ENCODE measurements at regions not wholly inside any gene's neighbourhood (a gene's known extent, or its start where the extent isn't known, plus 50 kb on each side); places are given as distances from the start of the nearest gene placed in this dataset.

GRCh38 chr2:100683231-100683630 lies 120.4 kb downstream of the PDCL3 start:
- Histone ChIP-seq H2BK5ac (ENCODE audit: low read length) (no peak overlapping the region), H3K4me2 (ENCODE audit: insufficient read depth, low read length, poor library complexity, severe bottlenecking) (no peak overlapping the region), H3K9me3 (replicated peaks in 1 of 2; ENCODE audit: control insufficient read depth in 2 of 2, insufficient read depth in 1 of 2, low read depth in 1 of 2, low read length in 2 of 2) (no peaks in the 10 kb centered on the region), H2AK5ac (ENCODE audit: low read depth, low read length) (no peak overlapping the region), H3K36me3 (replicated peaks in 1 of 2; ENCODE audit: control insufficient read depth in 2 of 2, insufficient read depth in 2 of 2, low read length in 2 of 2) (no peaks in the 10 kb centered on the region), H3K4me1 (ENCODE audit: control insufficient read depth in 2 of 2, insufficient read depth in 1 of 2, low read depth in 1 of 2, low read length in 2 of 2) (no peaks in the 10 kb centered on the region), H2AFZ (ENCODE audit: low read length) (no peak overlapping the region), H3K79me1 (ENCODE audit: low read depth, low read length) (no peaks in the 10 kb centered on the region), H2BK15ac (ENCODE audit: low read length) (no peak overlapping the region), H3K4ac (ENCODE audit: low read length) (no peak overlapping the region), H3K14ac (ENCODE audit: low read length) (no peak overlapping the region), H3K23ac (ENCODE audit: low read depth, low read length, poor library complexity) (no peak overlapping the region), H4K8ac (ENCODE audit: low read depth, low read length) (no peak overlapping the region), H3K18ac (ENCODE audit: low read length) (no peak overlapping the region), H3K9ac (ENCODE audit: low read depth, low read length, poor library complexity) (no peak overlapping the region), H2BK120ac (ENCODE audit: low read depth, low read length) (no peak overlapping the region), H3K27ac (replicated peaks; ENCODE audit: low read length) (no peak overlapping the region), H2BK12ac (ENCODE audit: low read length) (no peak overlapping the region), H4K91ac (ENCODE audit: low read depth, low read length, poor library complexity) (no peak overlapping the region), H3K4me3 (ENCODE audit: low read length in 2 of 2) (no peak overlapping the region), H3K27me3 (ENCODE audit: control insufficient read depth in 3 of 3, insufficient read depth in 3 of 3, low read depth in 1 of 3, low read length in 3 of 3) (no peaks in the 10 kb centered on the region)
- no peak for DNase-seq (ENCODE audit: low spot score)
- WGBS, 2 donors (ENCODE audit: extremely low coverage in 2 of 2, insufficient read length in 2 of 2, insufficient replicate concordance in 1 of 2), result no CpG with 5 or more reads among the region's 4 CpGs

- peaks cover 0 to 1% of the 10 kb centered on the region in 2 donors for H3K4me1 ChIP-seq (ENCODE audit: control insufficient read depth in 2 of 2, insufficient read depth in 1 of 2, low read depth in 1 of 2, low read length in 2 of 2)
- H4K8ac ChIP-seq (ENCODE audit: low read depth, low read length), result no peak overlapping the region
- H2AFZ ChIP-seq (ENCODE audit: low read length), result no peak overlapping the region
- WGBS, 2 donors (ENCODE audit: extremely low coverage in 2 of 2, insufficient read length in 2 of 2, insufficient replicate concordance in 1 of 2), result no CpG with 5 or more reads among the region's 3 CpGs
- no peak overlapping the region for H2BK15ac ChIP-seq (ENCODE audit: low read length)
- H3K27ac ChIP-seq (replicated peaks; ENCODE audit: low read length), result no peak overlapping the region
- no peak overlapping the region for H3K4me3 ChIP-seq (ENCODE audit: low read length in 2 of 2)
- no peak overlapping the region for H2BK5ac ChIP-seq (ENCODE audit: low read length)
- H3K9ac ChIP-seq (ENCODE audit: low read depth, low read length, poor library complexity), result no peak overlapping the region
- H2BK120ac ChIP-seq (ENCODE audit: low read depth, low read length), result no peak overlapping the region
- H3K79me1 ChIP-seq (ENCODE audit: low read depth, low read length), result no peaks in the 10 kb centered on the region
- no peaks in the 10 kb centered on the region for H3K27me3 ChIP-seq (ENCODE audit: control insufficient read depth in 3 of 3, insufficient read depth in 3 of 3, low read depth in 1 of 3, low read length in 3 of 3)
- no peak overlapping the region for H3K18ac ChIP-seq (ENCODE audit: low read length)
- H3K9me3 ChIP-seq (replicated peaks in 1 of 2; ENCODE audit: control insufficient read depth in 2 of 2, insufficient read depth in 1 of 2, low read depth in 1 of 2, low read length in 2 of 2), result peaks cover 0 to 4% of the 10 kb centered on the region in 2 donors
- H4K91ac ChIP-seq (ENCODE audit: low read depth, low read length, poor library complexity), result no peak overlapping the region
- DNase-seq (ENCODE audit: low spot score), result no peak
- H3K23ac ChIP-seq (ENCODE audit: low read depth, low read length, poor library complexity), result no peak overlapping the region
- H3K36me3 ChIP-seq (replicated peaks in 1 of 2; ENCODE audit: control insufficient read depth in 2 of 2, insufficient read depth in 2 of 2, low read length in 2 of 2), result no peaks in the 10 kb centered on the region
- H3K4ac ChIP-seq (ENCODE audit: low read length), result no peak overlapping the region
- no peak overlapping the region for H3K14ac ChIP-seq (ENCODE audit: low read length)
- H2BK12ac ChIP-seq (ENCODE audit: low read length), result no peak overlapping the region
- no peak overlapping the region for H3K4me2 ChIP-seq (ENCODE audit: insufficient read depth, low read length, poor library complexity, severe bottlenecking)
- no peak overlapping the region for H2AK5ac ChIP-seq (ENCODE audit: low read depth, low read length)
Observed at GRCh38 chr2:100691846-100692245, 128.1 kb upstream of the NPAS2 start.

- Histone ChIP-seq H3K9ac (ENCODE audit: low read depth, low read length, poor library complexity) (no peak overlapping the region), H3K9me3 (replicated peaks in 1 of 2; ENCODE audit: control insufficient read depth in 2 of 2, insufficient read depth in 1 of 2, low read depth in 1 of 2, low read length in 2 of 2) (peaks cover 0 to 4% of the 10 kb centered on the region in 2 donors), H3K36me3 (replicated peaks in 1 of 2; ENCODE audit: control insufficient read depth in 2 of 2, insufficient read depth in 2 of 2, low read length in 2 of 2) (no peaks in the 10 kb centered on the region), H3K18ac (ENCODE audit: low read length) (no peak overlapping the region), H4K91ac (ENCODE audit: low read depth, low read length, poor library complexity) (no peak overlapping the region), H2BK12ac (ENCODE audit: low read length) (no peak overlapping the region), H3K4me3 (ENCODE audit: low read length in 2 of 2) (no peak overlapping the region), H3K4me2 (ENCODE audit: insufficient read depth, low read length, poor library complexity, severe bottlenecking) (no peak overlapping the region), H3K23ac (ENCODE audit: low read depth, low read length, poor library complexity) (no peak overlapping the region), H2BK5ac (ENCODE audit: low read length) (no peak overlapping the region), H3K4ac (ENCODE audit: low read length) (no peak overlapping the region), H3K27me3 (ENCODE audit: control insufficient read depth in 3 of 3, insufficient read depth in 3 of 3, low read depth in 1 of 3, low read length in 3 of 3) (no peaks in the 10 kb centered on the region), H2AK5ac (ENCODE audit: low read depth, low read length) (no peak overlapping the region), H2BK120ac (ENCODE audit: low read depth, low read length) (no peak overlapping the region), H2BK15ac (ENCODE audit: low read length) (no peak overlapping the region), H3K79me1 (ENCODE audit: low read depth, low read length) (no peaks in the 10 kb centered on the region), H3K14ac (ENCODE audit: low read length) (no peak overlapping the region), H2AFZ (ENCODE audit: low read length) (no peak overlapping the region), H3K4me1 (ENCODE audit: control insufficient read depth in 2 of 2, insufficient read depth in 1 of 2, low read depth in 1 of 2, low read length in 2 of 2) (peaks cover 0 to 1% of the 10 kb centered on the region in 2 donors), H3K27ac (replicated peaks; ENCODE audit: low read length) (no peak overlapping the region), H4K8ac (ENCODE audit: low read depth, low read length) (no peak overlapping the region)
- DNase-seq (ENCODE audit: low spot score), result no peak
- no CpG with 5 or more reads among the region's 5 CpGs for WGBS, 2 donors (ENCODE audit: extremely low coverage in 2 of 2, insufficient read length in 2 of 2, insufficient replicate concordance in 1 of 2)
Observed at GRCh38 chr2:100692381-100692780, 127.6 kb upstream of the NPAS2 start.

- Histone ChIP-seq H3K27ac (replicated peaks; ENCODE audit: low read length) (no peak overlapping the region), H2BK15ac (ENCODE audit: low read length) (no peak overlapping the region), H3K9me3 (replicated peaks in 1 of 2; ENCODE audit: control insufficient read depth in 2 of 2, insufficient read depth in 1 of 2, low read depth in 1 of 2, low read length in 2 of 2) (peaks cover 0 to 4% of the 10 kb centered on the region in 2 donors), H4K8ac (ENCODE audit: low read depth, low read length) (no peak overlapping the region), H3K9ac (ENCODE audit: low read depth, low read length, poor library complexity) (no peak overlapping the region), H3K79me1 (ENCODE audit: low read depth, low read length) (no peaks in the 10 kb centered on the region), H3K23ac (ENCODE audit: low read depth, low read length, poor library complexity) (no peak overlapping the region), H2BK12ac (ENCODE audit: low read length) (no peak overlapping the region), H3K4me2 (ENCODE audit: insufficient read depth, low read length, poor library complexity, severe bottlenecking) (no peak overlapping the region), H2AK5ac (ENCODE audit: low read depth, low read length) (no peak overlapping the region), H3K4me1 (ENCODE audit: control insufficient read depth in 2 of 2, insufficient read depth in 1 of 2, low read depth in 1 of 2, low read length in 2 of 2) (peaks cover 0 to 1% of the 10 kb centered on the region in 2 donors), H3K27me3 (ENCODE audit: control insufficient read depth in 3 of 3, insufficient read depth in 3 of 3, low read depth in 1 of 3, low read length in 3 of 3) (no peaks in the 10 kb centered on the region), H2BK5ac (ENCODE audit: low read length) (no peak overlapping the region), H3K4me3 (ENCODE audit: low read length in 2 of 2) (no peak overlapping the region), H2AFZ (ENCODE audit: low read length) (no peak overlapping the region), H4K91ac (ENCODE audit: low read depth, low read length, poor library complexity) (no peak overlapping the region), H2BK120ac (ENCODE audit: low read depth, low read length) (no peak overlapping the region), H3K36me3 (replicated peaks in 1 of 2; ENCODE audit: control insufficient read depth in 2 of 2, insufficient read depth in 2 of 2, low read length in 2 of 2) (no peaks in the 10 kb centered on the region), H3K4ac (ENCODE audit: low read length) (no peak overlapping the region), H3K14ac (ENCODE audit: low read length) (no peak overlapping the region), H3K18ac (ENCODE audit: low read length) (no peak overlapping the region)
- DNase-seq (ENCODE audit: low spot score), result no peak
Observed at GRCh38 chr2:100692906-100693305, 127.0 kb upstream of the NPAS2 start.

Measured in neuronal stem cell (in vitro differentiated cells).